SK-N-SH (cell line): ENCODE measurements at regions not wholly inside any gene's neighbourhood (a gene's known extent, or its start where the extent isn't known, plus 50 kb on each side); places are given as distances from the start of the nearest gene placed in this dataset.

Experiments used
- EZH2phosphoT487 ChIP-seq: fragments of 200-600 bp; sonication (generic); IDR thresholded peaks from 2 replicates; pipeline ENCODE4 v1.6.1; 2017; ENCODE audit warnings: low read depth, mixed run types, mild to moderate bottlenecking, antibody characterized with exemption, moderate library complexity, borderline replicate concordance
- USF1 ChIP-seq: IDR thresholded peaks from 2 replicates; pipeline ENCODE4 v1.4.0; 2012; ENCODE audit warnings: low read depth, borderline replicate concordance
- USF2 ChIP-seq: fragments of 150-350 bp; IDR thresholded peaks from 2 replicates; pipeline ENCODE4 v1.6.1; 2017; ENCODE audit warnings: antibody characterized with exemption, low read length, low read depth, borderline replicate concordance
- TF ChIP-seq, protein P1 (sequence below): fragments of 200-600 bp; sonication (generic); IDR thresholded peaks from 2 replicates; pipeline ENCODE4 v1.6.1; 2017; ENCODE audit warnings: antibody characterized with exemption, mild to moderate bottlenecking, moderate library complexity

DNA sequence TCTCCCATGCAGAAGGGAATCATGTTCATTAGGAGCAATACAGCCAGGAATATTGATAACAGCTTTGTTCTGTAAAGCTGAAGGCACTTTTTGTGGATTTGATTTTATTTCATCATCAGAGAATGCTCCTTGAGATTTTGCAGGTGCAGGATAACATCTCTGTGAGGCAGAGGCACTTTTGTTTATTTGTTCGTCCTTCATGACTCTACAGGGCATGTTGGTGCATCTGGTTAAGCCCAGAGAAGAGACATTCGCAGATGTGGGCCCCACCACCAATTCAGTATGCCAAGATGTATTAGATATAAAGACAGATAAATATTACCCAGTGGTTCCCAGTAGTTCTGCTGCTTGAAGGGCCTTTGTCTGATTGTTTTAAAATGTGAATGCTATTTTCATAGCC is 368.1 kb upstream of the SEMA6D start:
- TF ChIP-seq, protein P1, sequence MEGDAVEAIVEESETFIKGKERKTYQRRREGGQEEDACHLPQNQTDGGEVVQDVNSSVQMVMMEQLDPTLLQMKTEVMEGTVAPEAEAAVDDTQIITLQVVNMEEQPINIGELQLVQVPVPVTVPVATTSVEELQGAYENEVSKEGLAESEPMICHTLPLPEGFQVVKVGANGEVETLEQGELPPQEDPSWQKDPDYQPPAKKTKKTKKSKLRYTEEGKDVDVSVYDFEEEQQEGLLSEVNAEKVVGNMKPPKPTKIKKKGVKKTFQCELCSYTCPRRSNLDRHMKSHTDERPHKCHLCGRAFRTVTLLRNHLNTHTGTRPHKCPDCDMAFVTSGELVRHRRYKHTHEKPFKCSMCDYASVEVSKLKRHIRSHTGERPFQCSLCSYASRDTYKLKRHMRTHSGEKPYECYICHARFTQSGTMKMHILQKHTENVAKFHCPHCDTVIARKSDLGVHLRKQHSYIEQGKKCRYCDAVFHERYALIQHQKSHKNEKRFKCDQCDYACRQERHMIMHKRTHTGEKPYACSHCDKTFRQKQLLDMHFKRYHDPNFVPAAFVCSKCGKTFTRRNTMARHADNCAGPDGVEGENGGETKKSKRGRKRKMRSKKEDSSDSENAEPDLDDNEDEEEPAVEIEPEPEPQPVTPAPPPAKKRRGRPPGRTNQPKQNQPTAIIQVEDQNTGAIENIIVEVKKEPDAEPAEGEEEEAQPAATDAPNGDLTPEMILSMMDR = no peak
- TF ChIP-seq USF2 (no peak), USF1 (no peak), EZH2phosphoT487 (no peak)
